Dermis microvascular lymphatic vessel endothelial cell (primary cell): ENCODE measurements at regions not wholly inside any gene's neighbourhood (a gene's known extent, or its start where the extent isn't known, plus 50 kb on each side); places are given as distances from the start of the nearest gene placed in this dataset.
A peak's percentile ranks its signal among the peaks of the same experiment; 100 is the strongest.

Experiments used
- DNase-seq, 2 donors: peaks; one replicate each; pipeline versions ENCODE4 v3.0.0 to v3.0.0-alpha.2; 2010; ENCODE audit warnings: low read depth in 2 of 2

GRCh38 chr7:37504801-37505200 lies 56.1 kb upstream of the ELMO1 start:
- peak in 1 of 2 donors; percentile 56 for DNase-seq

GRCh38 chr7:37505750-37506353 lies 57.2 kb upstream of the ELMO1 start:
- no peak for DNase-seq

GRCh38 chr7:37508118-37508517 lies 59.5 kb upstream of the ELMO1 start:
- peak in 1 of 2 donors; percentile 20 for DNase-seq

GRCh38 chr7:37510043-37510634 lies 61.5 kb upstream of the ELMO1 start:
- peak in 1 of 2 donors; percentile 41 for DNase-seq

GRCh38 chr7:37511915-37512314 lies 63.3 kb upstream of the ELMO1 start:
- DNase-seq = no peak

- DNase-seq = no peak
Observed at GRCh38 chr7:37514497-37514896, 65.8 kb upstream of the ELMO1 start.

- no peak for DNase-seq
Observed at GRCh38 chr7:37516664-37517063, 68.0 kb upstream of the ELMO1 start.

GRCh38 chr7:37518266-37518665 lies 69.6 kb upstream of the ELMO1 start:
- no peak for DNase-seq

- no peak for DNase-seq
Observed at GRCh38 chr7:37524056-37524455, 75.4 kb upstream of the ELMO1 start.

GRCh38 chr7:37524797-37525196 lies 76.1 kb upstream of the ELMO1 start:
- DNase-seq = no peak

GRCh38 chr7:37526623-37527022 lies 78.0 kb upstream of the ELMO1 start:
- no peak for DNase-seq

- no peak for DNase-seq
Observed at GRCh38 chr7:37527109-37527508, 78.4 kb upstream of the ELMO1 start.

GRCh38 chr7:37531225-37531624 lies 82.6 kb upstream of the ELMO1 start:
- peak; percentile 28 to 90 for DNase-seq

- DNase-seq = no peak
Observed at GRCh38 chr7:37532636-37533035, 84.0 kb upstream of the ELMO1 start.

- no peak for DNase-seq
Observed at GRCh38 chr7:37534893-37535610, 86.4 kb upstream of the ELMO1 start.

GRCh38 chr7:37535841-37536240 lies 87.2 kb upstream of the ELMO1 start:
- DNase-seq = no peak

GRCh38 chr7:37536706-37537105 lies 88.0 kb upstream of the ELMO1 start:
- DNase-seq = no peak

GRCh38 chr7:37537439-37537838 lies 88.8 kb upstream of the ELMO1 start:
- no peak for DNase-seq

GRCh38 chr7:37538945-37539344 lies 90.3 kb upstream of the ELMO1 start:
- no peak for DNase-seq

- no peak for DNase-seq
Observed at GRCh38 chr7:37540917-37541316, 92.3 kb upstream of the ELMO1 start.

- DNase-seq = no peak
Observed at GRCh38 chr7:37541810-37542443, 93.3 kb upstream of the ELMO1 start.
